RWPE1 (cell line): ENCODE measurements at regions not wholly inside any gene's neighbourhood (a gene's known extent, or its start where the extent isn't known, plus 50 kb on each side); places are given as distances from the start of the nearest gene placed in this dataset.

Experiments
- CTCF ChIA-PET: fragments of 350-600 bp; sonication (Branson Sonifier 250); formaldehyde crosslinking; extraction: SDS; loops from one replicate; lab custom pipeline; 2021; lab: Yijun Ruan, JAX
- POLR2A ChIA-PET: fragments of 400-600 bp; formaldehyde crosslinking; extraction: SDS; loops from one replicate; lab custom pipeline; 2020; ENCODE audit warnings: antibody characterized with exemption; ENCODE audit not compliant: low non-redundant PET; lab: Yijun Ruan, JAX
- DNase-seq: peaks from one replicate; pipeline ENCODE4 v3.0.0; 2012; ENCODE audit warnings: low spot score
- H3K27ac ChIP-seq: fragments of 450-650 bp; 2 replicates; pipeline ENCODE4 v1.5.1; 2017
- TF ChIP-seq, protein P1 (sequence below): fragments of 450-650 bp; conservative IDR thresholded peaks from 2 replicates; pipeline ENCODE4 v1.5.1; 2017; ENCODE audit warnings: low read depth, mild to moderate bottlenecking

DNA sequence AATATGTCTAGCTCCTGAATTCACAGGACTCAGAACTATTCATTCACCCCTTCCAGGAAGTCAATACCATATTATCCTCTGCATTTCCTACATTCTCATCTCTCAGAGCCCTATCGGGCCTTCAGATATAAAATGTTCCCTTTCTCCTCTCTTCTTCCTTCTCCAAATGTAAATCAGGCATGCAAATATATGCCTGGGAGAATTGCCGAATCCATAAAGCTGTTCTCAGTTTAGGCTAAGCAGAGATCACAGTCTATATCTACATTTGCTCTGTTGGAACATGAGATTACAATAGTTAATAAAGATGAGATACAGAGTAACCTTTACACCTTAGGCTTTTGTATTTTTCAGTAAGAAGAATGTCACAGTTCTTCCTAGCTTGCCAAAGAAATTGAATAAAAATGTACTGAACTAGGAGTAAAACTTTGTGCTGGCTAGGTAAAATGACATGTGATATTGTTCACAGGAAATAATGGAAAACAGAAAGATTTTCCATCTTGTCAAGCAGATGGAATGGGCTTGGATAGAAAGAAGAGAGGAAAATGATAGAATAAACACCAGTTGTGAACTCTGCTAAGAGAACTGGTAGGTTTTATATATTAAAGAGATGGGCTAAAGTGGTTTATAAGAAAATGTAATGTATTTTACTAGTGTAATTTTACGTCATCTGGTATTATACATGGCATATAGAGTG lies 161.5 kb downstream of the NRIP1 start:
- DNase-seq = no peak
- no peak overlapping the region for H3K27ac ChIP-seq
- TF ChIP-seq, protein P1, sequence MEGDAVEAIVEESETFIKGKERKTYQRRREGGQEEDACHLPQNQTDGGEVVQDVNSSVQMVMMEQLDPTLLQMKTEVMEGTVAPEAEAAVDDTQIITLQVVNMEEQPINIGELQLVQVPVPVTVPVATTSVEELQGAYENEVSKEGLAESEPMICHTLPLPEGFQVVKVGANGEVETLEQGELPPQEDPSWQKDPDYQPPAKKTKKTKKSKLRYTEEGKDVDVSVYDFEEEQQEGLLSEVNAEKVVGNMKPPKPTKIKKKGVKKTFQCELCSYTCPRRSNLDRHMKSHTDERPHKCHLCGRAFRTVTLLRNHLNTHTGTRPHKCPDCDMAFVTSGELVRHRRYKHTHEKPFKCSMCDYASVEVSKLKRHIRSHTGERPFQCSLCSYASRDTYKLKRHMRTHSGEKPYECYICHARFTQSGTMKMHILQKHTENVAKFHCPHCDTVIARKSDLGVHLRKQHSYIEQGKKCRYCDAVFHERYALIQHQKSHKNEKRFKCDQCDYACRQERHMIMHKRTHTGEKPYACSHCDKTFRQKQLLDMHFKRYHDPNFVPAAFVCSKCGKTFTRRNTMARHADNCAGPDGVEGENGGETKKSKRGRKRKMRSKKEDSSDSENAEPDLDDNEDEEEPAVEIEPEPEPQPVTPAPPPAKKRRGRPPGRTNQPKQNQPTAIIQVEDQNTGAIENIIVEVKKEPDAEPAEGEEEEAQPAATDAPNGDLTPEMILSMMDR = no peak
- ChIA-PET CTCF (interaction anchor here (0.7 kb wide), 2 partner anchors 125 to 1442 kb away, joined by 3 to 5 read pairs; no protein-coding TSS in a partner anchor), POLR2A (no interaction called here)

DNA sequence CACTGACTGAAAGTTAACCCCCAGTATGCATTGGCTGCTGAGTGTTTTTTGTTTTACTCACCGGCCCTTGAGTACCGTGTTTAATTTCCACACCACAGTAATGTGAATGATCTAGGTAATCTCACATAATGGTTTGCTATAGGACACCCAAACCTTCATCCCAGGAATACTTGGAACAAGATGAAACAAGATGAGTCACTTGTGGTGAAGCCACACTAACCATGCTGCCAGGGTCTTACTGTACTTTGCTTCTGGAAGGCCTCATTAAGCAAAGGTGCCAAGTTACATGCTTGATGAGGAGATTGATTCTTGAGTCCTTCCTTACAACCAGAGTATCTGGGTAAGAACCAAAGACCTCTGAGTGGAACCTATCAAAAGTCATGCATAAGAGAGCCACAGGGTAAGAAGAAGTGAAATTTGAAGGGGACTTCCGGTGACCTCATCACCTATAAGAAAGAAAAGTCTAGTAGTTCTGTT lies 163.3 kb downstream of the NRIP1 start:
- H3K27ac ChIP-seq = no peak overlapping the region
- TF ChIP-seq, protein P1 = no peak
- peak; percentile 31 for DNase-seq
- ChIA-PET POLR2A (no interaction called here), CTCF (no interaction called here)

DNA sequence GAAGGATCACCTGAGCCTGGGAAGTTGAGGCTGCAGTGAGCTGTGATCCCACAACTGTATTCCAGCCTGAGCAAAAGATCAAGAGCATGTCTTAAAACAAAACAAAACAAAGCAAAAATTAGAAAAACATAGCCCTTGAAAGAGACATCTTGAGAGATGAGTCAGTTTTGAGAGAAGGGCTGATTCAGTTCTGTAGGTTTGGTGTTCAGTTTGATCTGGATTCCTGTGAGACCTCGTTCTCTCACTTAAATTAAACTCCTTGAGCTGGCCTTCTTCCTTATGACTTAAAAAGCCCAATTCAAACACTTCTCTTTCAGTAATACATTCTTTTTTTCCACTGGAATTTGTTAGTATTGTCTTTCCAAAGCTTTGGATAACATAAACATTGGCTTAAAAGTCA lies 164.2 kb downstream of the NRIP1 start:
- DNase-seq = no peak
- ChIA-PET CTCF (interaction anchor here (0.6 kb wide), 1 partner anchor 290 kb away, joined by 3 read pairs; no protein-coding TSS in a partner anchor), POLR2A (no interaction called here)
- TF ChIP-seq, protein P1 = no peak
- H3K27ac ChIP-seq = no peak overlapping the region

DNA sequence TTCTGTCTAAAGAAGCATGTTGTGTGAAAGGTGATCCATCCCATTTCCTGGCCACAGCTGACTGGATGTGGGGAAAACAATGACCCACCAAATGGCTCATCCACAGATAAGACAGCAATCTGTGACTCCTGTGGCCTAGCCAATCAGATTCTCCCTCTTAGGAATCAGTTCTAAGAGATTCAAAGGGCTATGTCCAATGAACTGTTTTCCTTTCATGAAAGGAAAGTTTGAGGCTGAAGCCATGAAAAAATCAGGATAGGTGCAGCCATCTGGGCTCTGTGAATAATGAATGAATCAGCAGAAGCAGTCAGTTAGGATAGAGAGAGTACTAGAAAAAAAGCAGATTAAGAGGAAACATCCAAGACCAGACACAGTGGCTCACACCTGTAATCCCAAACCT lies 164.7 kb downstream of the NRIP1 start:
- CTCF ChIA-PET = interaction anchor here (0.6 kb wide), 1 partner anchor 291 kb away, joined by 3 read pairs; no protein-coding TSS in a partner anchor
- TF ChIP-seq, protein P1 = no peak
- POLR2A ChIA-PET = no interaction called here
- H3K27ac ChIP-seq = no peak overlapping the region
- peak; percentile 12 for DNase-seq

DNA sequence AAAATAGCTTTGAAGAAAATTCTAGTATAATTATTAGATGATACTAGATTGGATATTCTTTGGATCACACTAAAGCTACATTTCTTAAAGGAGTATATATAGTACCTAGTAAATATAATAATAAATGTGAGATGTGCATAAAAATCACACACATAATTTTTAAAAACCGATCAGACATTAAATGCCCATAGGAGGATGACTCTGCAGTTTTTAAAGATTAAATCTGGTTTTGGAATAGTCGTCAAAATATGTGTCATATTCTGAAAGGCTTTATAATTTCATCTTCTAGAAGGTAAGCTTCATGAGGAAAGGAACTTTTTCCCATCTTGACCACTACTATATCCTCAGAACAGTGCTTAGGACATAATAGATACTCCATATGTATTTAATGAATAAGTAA lies 169.0 kb downstream of the NRIP1 start:
- TF ChIP-seq, protein P1 = no peak
- ChIA-PET CTCF (no interaction called here), POLR2A (no interaction called here)
- H3K27ac ChIP-seq = no peak overlapping the region
- DNase-seq = no peak

DNA sequence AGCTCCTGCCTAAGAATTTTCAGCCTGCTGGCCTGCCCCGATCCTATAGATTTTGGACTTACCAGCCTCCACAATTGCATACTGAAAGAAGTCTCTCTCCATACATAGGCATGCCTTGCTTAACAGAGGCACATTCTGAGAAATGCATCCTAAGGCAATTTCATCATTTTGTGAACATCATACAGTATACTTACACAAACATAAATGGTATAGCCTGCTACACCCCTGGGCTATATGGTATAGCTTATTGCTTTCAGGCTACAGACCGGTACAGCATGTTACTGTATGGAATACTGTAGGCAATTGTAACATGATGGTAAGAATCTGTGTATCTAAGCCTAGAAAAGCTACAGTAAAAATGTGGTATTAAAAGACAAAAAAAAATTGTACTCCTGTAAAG lies 174.7 kb downstream of the NRIP1 start:
- POLR2A ChIA-PET = no interaction called here
- TF ChIP-seq, protein P1 = no peak
- DNase-seq = no peak
- CTCF ChIA-PET = no interaction called here
- no peak overlapping the region for H3K27ac ChIP-seq
